HCT116 (cell line): ENCODE measurements at regions not wholly inside any gene's neighbourhood (a gene's known extent, or its start where the extent isn't known, plus 50 kb on each side); places are given as distances from the start of the nearest gene placed in this dataset.

Experiments
- ATAC-seq: fragments of 200-7000 bp; cut with Tn5 transposase; 2 replicates; pipeline ENCODE4 v1.9.1; 2020; ENCODE audit warnings: mild to moderate bottlenecking, moderate library complexity
- BruUV-seq: library from RNA; stranded (reverse); fragments of 400-500 nt; replicated peaks from 2 replicates; lab custom pipeline; 2021; lab: Mats Ljungman, UMichigan
- CTCF ChIA-PET: fragments of 300-600 bp; sonication (Branson Sonifier 250); formaldehyde crosslinking; loops from one replicate; lab custom pipeline; 2021; ENCODE audit warnings: antibody characterized with exemption; lab: Charles Lee
- POLR2A ChIA-PET: fragments of 300-600, 350-600 bp; sonication (Branson Sonifier 250); formaldehyde crosslinking; loops from one replicate; lab custom pipeline; 2021; ENCODE audit warnings: antibody characterized with exemption; lab: Charles Lee
- RAD21 ChIA-PET, 2 experiments: fragments of 300-600 bp; sonication (Branson Sonifier 250); formaldehyde crosslinking; loops; one replicate each; lab custom pipeline; 2023; ENCODE audit warnings: low total read pairs in 2 of 2; ENCODE audit not compliant: uncharacterized antibody in 2 of 2, unreplicated experiment in 2 of 2, low non-redundant PET in 1 of 2; lab: Charles Lee
- DNase-seq: peaks from one replicate; pipeline ENCODE4 v3.0.0-alpha.2; 2010; ENCODE audit warnings: low read depth, low spot score
- H2AFZ ChIP-seq: fragments of 200-600 bp; shearing (Covaris generic), sonication (generic); 2 replicates; pipeline ENCODE4 v1.6.1; 2017; ENCODE audit warnings: low read depth, mixed run types, mixed read lengths, antibody characterized with exemption, low read length; ENCODE audit not compliant: poor library complexity, severe bottlenecking
- H3K27ac ChIP-seq: 2 replicates; pipeline ENCODE4 v1.5.1; 2012; ENCODE audit warnings: low read depth, low read length
- H3K27me3 ChIP-seq: fragments of 200-600 bp; sonication (generic); 2 replicates; pipeline ENCODE4 v1.6.1; 2016; ENCODE audit warnings: mixed run types, low read length, mixed read lengths; ENCODE audit not compliant: insufficient read depth
- H3K36me3 ChIP-seq, 2 experiments: fragments of 200-500 bp in 1 of 2; fragments of 200-600 bp in 1 of 2; sonication (Bioruptor generic) in 1 of 2; sonication (generic) in 1 of 2; 2 replicates each; pipeline versions ENCODE4 v1.5.1 to v1.6.1; 2014 to 2016; ENCODE audit warnings: low read length in 2 of 2, inconsistent platforms in 1 of 2, mixed read lengths in 1 of 2, mixed run types in 1 of 2; ENCODE audit not compliant: insufficient read depth in 2 of 2, control insufficient read depth in 1 of 2
- H3K4me1 ChIP-seq, 2 experiments: fragments of 200-600 bp in 1 of 2; sonication (generic) in 1 of 2; 2 replicates each; pipeline versions ENCODE4 v1.5.1 to v1.6.1; 2012 to 2017; ENCODE audit warnings: low read length in 2 of 2, inconsistent platforms in 1 of 2, mild to moderate bottlenecking in 1 of 2, mixed read lengths in 1 of 2, mixed run types in 1 of 2, moderate library complexity in 1 of 2; ENCODE audit not compliant: insufficient read depth in 2 of 2, control insufficient read depth in 1 of 2
- H3K4me2 ChIP-seq: fragments of 200-600 bp; sonication (generic); 2 replicates; pipeline ENCODE4 v1.6.1; 2017; ENCODE audit warnings: mixed run types, low read length, mixed read lengths
- H3K4me3 ChIP-seq, 2 experiments: fragments of 200-600 bp in 1 of 2; sonication (generic) in 1 of 2; replicated peaks in 1 of 2; 2 replicates each; pipeline ENCODE4 v1.5.1; 2011 to 2016; ENCODE audit warnings: low read length in 2 of 2, control low read depth in 1 of 2, low read depth in 1 of 2, mild to moderate bottlenecking in 1 of 2, mixed read lengths in 1 of 2, mixed run types in 1 of 2
- H3K79me2 ChIP-seq: fragments of 200-600 bp; sonication (generic); 2 replicates; pipeline ENCODE4 v1.6.1; 2017; ENCODE audit warnings: mild to moderate bottlenecking, mixed run types, low read length, moderate library complexity, mixed read lengths; ENCODE audit not compliant: insufficient read depth
- H3K9ac ChIP-seq: fragments of 200-600 bp; sonication (generic); 2 replicates; pipeline ENCODE4 v1.6.1; 2016; ENCODE audit warnings: low read length, mixed read lengths
- H3K9me2 ChIP-seq: fragments of 200-600 bp; sonication (generic), shearing (Covaris generic); 2 replicates; pipeline ENCODE4 v1.6.1; 2017; ENCODE audit warnings: mixed run types, mild to moderate bottlenecking, moderate library complexity; ENCODE audit not compliant: insufficient read depth
- H3K9me3 ChIP-seq, 2 experiments: fragments of 200-500 bp in 1 of 2; fragments of 200-600 bp in 1 of 2; sonication (Bioruptor generic) in 1 of 2; sonication (generic) in 1 of 2; 2 replicates each; pipeline ENCODE4 v1.6.1; 2014 to 2017; ENCODE audit warnings: low read length in 2 of 2, mixed read lengths in 2 of 2, inconsistent platforms in 1 of 2, low read depth in 1 of 2, mild to moderate bottlenecking in 1 of 2, mixed run types in 1 of 2, moderate library complexity in 1 of 2; ENCODE audit not compliant: control insufficient read depth in 1 of 2, insufficient read depth in 1 of 2
- H4K20me1 ChIP-seq: fragments of 200-600 bp; sonication (generic), shearing (Covaris generic); 2 replicates; pipeline ENCODE4 v1.6.1; 2017; ENCODE audit warnings: mixed run types, mild to moderate bottlenecking, moderate library complexity; ENCODE audit not compliant: insufficient read depth
- CEBPB ChIP-seq: IDR thresholded peaks from 2 replicates; pipeline ENCODE4 v1.6.1; 2012; ENCODE audit warnings: low read depth
- EGR1 ChIP-seq: IDR thresholded peaks from 2 replicates; pipeline ENCODE4 v1.6.1; 2012; ENCODE audit warnings: low read depth
- ELF1 ChIP-seq: IDR thresholded peaks from 2 replicates; pipeline ENCODE4 v1.6.1; 2012; ENCODE audit warnings: low read depth, borderline replicate concordance
- JUND ChIP-seq: IDR thresholded peaks from 2 replicates; pipeline ENCODE4 v1.6.1; 2012
- POLR2A ChIP-seq: IDR thresholded peaks from 2 replicates; pipeline ENCODE4 v1.7.0; 2011; ENCODE audit warnings: borderline replicate concordance; ENCODE audit not compliant: insufficient read depth, insufficient read length; ENCODE audit errors: extremely low read depth
- SIN3A ChIP-seq: IDR thresholded peaks from 2 replicates; pipeline ENCODE4 v1.6.1; 2012; ENCODE audit warnings: low read depth
- SP1 ChIP-seq: IDR thresholded peaks from 2 replicates; pipeline ENCODE4 v1.6.1; 2012; ENCODE audit warnings: low read depth
- TCF7L2 ChIP-seq: IDR thresholded peaks from 2 replicates; pipeline ENCODE4 v1.7.0; 2011; ENCODE audit warnings: borderline replicate concordance, inconsistent platforms; ENCODE audit not compliant: insufficient read depth, insufficient read length; ENCODE audit errors: extremely low read depth
- YY1 ChIP-seq: IDR thresholded peaks from 2 replicates; pipeline ENCODE4 v1.6.1; 2011; ENCODE audit warnings: low read length, low read depth, moderate library complexity, mild to moderate bottlenecking; ENCODE audit not compliant: insufficient replicate concordance; ENCODE audit errors: extremely low read depth
- ZFX ChIP-seq: fragments of 450-650 bp; IDR thresholded peaks from 2 replicates; pipeline ENCODE4 v1.6.1; 2017
- intact Hi-C: fragments of 100-400 bp; cut with micrococcal nuclease; formaldehyde crosslinking; loops from 2 replicates; pipeline ENCODE4 v1.10.0; 2022
- TF ChIP-seq, protein P1 (sequence below): IDR thresholded peaks from 2 replicates; pipeline ENCODE4 v1.6.1; 2012; ENCODE audit warnings: low read depth
- TF ChIP-seq, protein P2 (sequence below): IDR thresholded peaks from 2 replicates; pipeline ENCODE4 v1.6.1; 2012

DNA sequence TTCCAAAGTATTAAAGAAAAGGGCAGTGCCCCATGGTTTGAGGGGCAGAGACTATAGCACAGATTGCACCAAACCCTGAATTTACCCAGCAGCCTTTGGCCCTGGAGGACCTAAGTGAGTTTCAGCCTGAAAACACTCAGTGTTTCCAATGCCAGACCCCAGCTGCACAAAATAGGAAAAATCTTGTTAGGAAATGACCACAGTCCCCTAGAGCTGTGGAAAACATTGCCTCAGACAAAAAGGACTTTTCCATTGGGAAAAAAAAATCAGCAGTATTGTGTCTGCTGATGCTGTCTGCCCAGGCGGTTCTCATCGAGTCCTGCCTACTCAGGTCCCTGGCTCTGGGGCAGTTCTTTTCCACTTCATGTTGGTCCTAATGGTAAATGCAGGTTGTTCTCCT lies 121.7 kb upstream of the DLG1 start:
- ATAC-seq (no peak), DNase-seq (no peak)
- Histone ChIP-seq H3K27me3 (no peaks in the 10 kb centered on the region), H3K27ac (no peak overlapping the region), H3K9ac (no peak overlapping the region), H3K9me3 (no peaks in the 10 kb centered on the region), H3K4me1 (peaks cover 17 to 24% of the 10 kb centered on the region in 2 experiments), H3K4me3 (no peak overlapping the region), H4K20me1 (no peaks in the 10 kb centered on the region), H3K4me2 (no peak overlapping the region), H3K79me2 (no peaks in the 10 kb centered on the region), H2AFZ (no peak overlapping the region), H3K36me3 (no peaks in the 10 kb centered on the region), H3K9me2 (no peaks in the 10 kb centered on the region)
- no TSS peak for BruUV-seq
- ChIA-PET POLR2A (no interaction called here), CTCF (no interaction called here), RAD21 (no interaction called here)
- TF ChIP-seq, protein P1, sequence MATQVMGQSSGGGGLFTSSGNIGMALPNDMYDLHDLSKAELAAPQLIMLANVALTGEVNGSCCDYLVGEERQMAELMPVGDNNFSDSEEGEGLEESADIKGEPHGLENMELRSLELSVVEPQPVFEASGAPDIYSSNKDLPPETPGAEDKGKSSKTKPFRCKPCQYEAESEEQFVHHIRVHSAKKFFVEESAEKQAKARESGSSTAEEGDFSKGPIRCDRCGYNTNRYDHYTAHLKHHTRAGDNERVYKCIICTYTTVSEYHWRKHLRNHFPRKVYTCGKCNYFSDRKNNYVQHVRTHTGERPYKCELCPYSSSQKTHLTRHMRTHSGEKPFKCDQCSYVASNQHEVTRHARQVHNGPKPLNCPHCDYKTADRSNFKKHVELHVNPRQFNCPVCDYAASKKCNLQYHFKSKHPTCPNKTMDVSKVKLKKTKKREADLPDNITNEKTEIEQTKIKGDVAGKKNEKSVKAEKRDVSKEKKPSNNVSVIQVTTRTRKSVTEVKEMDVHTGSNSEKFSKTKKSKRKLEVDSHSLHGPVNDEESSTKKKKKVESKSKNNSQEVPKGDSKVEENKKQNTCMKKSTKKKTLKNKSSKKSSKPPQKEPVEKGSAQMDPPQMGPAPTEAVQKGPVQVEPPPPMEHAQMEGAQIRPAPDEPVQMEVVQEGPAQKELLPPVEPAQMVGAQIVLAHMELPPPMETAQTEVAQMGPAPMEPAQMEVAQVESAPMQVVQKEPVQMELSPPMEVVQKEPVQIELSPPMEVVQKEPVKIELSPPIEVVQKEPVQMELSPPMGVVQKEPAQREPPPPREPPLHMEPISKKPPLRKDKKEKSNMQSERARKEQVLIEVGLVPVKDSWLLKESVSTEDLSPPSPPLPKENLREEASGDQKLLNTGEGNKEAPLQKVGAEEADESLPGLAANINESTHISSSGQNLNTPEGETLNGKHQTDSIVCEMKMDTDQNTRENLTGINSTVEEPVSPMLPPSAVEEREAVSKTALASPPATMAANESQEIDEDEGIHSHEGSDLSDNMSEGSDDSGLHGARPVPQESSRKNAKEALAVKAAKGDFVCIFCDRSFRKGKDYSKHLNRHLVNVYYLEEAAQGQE, result no peak
- TF ChIP-seq, protein P2, sequence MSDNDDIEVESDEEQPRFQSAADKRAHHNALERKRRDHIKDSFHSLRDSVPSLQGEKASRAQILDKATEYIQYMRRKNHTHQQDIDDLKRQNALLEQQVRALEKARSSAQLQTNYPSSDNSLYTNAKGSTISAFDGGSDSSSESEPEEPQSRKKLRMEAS, result no peak
- no peak for TF ChIP-seq EGR1
- TF ChIP-seq SP1, result no peak
- no peak for TF ChIP-seq SIN3A
- no peak for TF ChIP-seq ELF1
- no peak for TF ChIP-seq TCF7L2
- TF ChIP-seq POLR2A, result no peak
- no peak for TF ChIP-seq CEBPB
- TF ChIP-seq ZFX, result no peak
- no peak for TF ChIP-seq JUND
- TF ChIP-seq YY1, result no peak
- intact Hi-C loops, result no loop called here
